Inferior parietal cortex (tissue), 1 donor: ENCODE measurements at regions not wholly inside any gene's neighbourhood (a gene's known extent, or its start where the extent isn't known, plus 50 kb on each side); places are given as distances from the start of the nearest gene placed in this dataset.
"Not testable (repeated sequence)": the region's sequence is repeated elsewhere in the genome, so short reads cannot be mapped to it uniquely, and the experiment has no call there.

Experiments
- DNase-seq: peaks from one replicate; pipeline ENCODE4 v3.0.0-alpha.2; 2016; ENCODE audit errors: extremely low spot score

DNA sequence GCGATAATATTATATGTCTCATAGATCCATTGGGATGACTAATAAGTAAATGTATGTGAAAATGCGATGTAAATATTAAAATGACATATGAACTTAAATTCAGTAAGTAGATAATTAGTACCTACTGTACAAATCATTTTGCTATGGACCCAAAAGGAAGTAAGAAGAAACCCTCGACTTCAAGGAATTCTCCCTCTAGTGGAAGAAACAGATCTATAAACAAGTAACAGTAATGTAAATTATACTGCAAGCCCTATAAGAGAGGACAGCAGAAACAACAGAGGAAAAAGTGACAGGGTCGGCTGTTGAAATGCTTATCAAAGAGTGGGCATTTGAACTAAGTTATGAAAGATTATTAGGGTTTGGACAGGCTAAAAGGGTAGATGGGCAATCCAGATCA, 320.3 kb downstream of the DMAC1 start:
- DNase-seq: no peak

DNA sequence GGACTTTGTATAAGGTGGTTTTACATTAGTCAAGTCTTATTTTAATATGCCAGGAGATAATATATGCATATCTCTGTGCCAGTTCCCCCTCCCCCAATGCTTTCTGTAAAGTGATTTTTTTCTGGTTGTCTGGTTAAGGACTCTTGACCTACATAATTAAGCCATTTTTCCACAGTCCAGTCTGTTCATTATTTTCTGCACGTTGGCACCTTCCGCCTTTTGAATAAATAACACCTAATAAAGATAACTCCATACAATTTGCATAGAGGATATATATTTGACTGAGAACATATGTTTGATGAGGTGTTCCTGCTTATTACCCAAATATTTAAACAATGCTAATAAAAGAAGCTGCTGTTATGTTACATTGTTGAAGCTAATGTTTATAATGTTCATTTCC, 320.9 kb downstream of the DMAC1 start:
- DNase-seq: no peak

DNA sequence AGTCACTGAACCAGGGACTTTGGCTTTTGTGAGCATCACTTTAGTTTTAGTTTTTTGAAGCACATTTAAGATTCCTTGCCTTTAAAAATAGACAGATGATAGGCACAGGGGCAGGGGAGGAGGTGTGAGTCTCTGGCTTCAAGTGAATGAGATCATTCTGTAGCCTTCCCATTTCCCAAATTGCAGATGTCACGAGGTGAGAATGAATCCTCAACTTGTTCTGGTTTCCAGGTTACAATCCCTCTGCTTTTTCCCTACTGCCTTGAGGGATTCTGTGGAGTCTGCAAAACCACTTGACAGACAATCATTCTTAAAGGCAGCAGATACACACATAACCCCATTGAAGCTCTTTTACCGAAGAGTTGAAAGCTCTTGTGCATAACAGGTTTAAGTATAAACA, 332.4 kb downstream of the DMAC1 start:
- DNase-seq: no peak

DNA sequence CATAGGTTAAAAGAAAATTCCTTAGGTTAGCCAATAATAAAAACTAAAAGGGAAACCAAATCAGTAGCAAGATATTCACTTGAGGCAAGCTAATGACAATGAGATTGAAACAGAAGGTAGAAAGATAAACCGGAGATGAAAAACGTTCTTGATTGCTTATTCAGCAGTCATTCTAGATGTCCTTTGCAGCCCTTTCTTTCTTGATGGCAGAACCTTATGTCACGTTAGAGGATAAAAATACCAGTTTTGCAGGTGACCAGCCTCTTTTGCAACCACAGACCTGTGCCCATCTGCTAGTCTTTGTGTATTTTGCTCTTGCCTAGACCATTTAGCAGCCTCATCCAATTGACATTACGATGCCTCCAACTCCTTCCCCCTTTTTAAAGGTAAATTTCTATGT, 337.8 kb downstream of the DMAC1 start:
- DNase-seq: no peak

DNA sequence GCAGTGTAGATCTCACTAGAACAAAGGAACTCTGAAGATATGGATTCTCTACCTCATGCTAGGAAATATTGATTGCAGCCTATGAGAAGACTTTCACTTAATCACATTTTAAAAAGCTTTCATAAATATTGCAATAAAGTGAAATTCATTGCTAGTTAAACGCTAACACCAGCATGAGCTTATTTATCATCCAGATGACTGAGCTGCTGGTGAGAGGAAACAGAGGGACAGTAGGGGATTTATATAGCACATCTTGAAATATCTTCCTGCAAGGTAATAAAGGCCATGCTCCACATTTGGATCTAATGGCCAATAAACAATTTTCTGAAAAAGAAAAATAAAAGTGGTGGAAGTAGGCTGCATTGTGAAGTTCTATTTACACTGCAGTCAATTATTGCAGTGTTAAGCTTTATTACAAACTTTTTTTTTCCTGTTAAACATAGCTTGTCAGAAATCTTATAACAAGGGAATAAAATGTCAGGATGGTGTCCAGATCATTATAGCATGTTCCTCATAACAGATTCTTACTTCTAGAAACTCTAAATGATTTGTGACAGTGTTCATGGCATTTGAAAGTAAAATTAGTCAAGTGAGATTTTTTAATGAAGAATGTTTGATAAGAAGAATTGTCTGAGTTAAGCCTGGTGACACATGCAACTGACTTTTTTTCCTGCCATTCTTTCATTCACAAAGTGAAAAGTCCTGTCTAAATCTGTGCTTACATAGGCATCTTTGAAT, 342.6 kb downstream of the DMAC1 start:
- DNase-seq: no peak

DNA sequence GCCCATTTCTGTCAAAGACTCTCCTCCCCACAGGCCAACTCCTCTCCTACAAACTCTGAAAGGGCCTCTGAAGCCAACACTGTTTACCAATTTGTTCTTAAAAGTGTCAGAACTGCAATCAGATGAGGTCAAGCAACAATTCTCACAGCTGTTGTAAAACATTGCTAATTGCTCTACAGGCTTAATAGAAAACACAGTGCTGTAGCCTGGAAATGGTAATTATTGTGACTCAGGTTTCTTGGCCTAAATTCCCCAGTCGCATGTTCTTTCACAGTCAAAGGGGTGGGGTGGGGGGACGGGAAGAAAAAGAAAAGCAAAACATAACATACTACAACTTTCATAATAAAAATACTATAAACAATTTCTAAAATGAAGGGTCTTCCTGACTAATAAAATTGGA, 343.2 kb downstream of the DMAC1 start:
- no peak for DNase-seq

DNA sequence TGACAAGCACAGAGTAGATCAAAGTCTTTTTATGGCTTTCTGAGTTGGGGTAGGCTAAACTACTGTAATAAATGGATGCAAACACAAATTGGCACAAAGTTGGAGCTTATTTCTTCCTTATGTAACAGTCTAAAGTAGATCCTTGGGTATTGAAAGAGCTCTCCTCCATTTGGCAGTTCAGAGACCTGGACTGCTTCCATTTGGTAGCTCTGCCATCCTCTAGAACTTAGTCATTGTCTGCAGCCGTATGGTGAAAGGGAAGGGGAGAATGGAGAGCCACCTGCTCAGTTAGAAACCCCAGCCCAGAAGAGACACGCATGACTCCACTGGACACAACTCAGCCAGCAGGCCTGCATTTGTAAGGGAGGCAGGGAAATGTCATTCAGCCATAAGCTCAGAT, 345.0 kb downstream of the DMAC1 start:
- DNase-seq: peak; percentile 8

DNA sequence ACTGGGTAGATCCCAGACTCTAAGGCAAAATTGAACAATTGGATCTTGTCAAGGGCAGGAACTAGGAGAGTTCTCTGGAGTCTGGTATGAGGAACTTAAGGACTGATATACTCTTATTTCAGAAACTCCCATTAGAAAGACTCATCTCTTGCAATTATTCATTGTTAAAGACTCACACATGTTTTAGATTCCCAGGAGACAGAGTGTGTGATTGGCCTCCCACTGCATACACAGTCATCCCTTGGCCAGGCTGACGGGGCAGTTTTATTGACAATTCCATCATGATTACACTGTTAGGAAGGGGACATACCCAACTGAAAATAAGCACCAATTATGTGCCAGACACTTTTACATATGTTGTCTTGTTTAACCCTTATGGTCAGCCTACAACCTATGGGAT, 347.2 kb downstream of the DMAC1 start:
- no peak for DNase-seq

DNA sequence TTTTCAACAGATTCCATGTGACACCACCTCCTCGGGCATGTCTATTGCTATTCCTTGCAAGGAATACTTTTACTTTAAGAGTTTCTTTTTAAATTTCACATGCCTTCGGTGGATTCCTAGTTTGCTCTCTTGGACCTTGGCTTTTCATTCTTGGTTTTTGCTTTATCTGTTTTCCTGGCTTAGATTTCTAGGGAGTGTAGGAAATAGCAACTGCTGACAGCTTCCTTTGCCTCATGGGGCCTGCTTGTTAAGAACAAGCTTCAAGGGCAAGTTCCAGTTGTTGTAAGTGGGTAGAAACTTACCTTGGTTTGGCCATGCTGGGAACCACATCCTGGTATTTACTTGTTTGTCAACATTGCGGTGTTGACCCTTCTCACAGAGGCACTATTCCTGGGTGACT, 348.5 kb downstream of the DMAC1 start:
- DNase-seq: no peak

DNA sequence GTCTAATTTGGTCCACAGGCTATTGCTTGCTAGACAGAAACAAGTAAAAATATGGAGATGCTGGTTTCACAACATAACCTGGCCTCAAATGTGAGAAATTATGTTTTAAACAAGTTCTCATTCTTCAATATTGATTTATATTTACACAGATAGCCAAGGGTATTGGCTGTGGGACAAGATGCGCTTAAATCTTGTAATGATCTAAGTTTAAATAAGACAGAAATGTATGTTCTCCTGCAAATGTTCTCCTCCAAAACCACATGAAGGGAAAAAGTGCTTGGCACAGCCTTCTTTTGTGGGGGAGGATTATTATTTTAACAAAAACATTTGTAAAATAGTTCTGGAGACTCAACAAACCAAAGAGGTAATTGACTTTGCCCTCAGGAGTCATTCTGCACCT, 356.0 kb downstream of the DMAC1 start:
- no peak for DNase-seq

DNA sequence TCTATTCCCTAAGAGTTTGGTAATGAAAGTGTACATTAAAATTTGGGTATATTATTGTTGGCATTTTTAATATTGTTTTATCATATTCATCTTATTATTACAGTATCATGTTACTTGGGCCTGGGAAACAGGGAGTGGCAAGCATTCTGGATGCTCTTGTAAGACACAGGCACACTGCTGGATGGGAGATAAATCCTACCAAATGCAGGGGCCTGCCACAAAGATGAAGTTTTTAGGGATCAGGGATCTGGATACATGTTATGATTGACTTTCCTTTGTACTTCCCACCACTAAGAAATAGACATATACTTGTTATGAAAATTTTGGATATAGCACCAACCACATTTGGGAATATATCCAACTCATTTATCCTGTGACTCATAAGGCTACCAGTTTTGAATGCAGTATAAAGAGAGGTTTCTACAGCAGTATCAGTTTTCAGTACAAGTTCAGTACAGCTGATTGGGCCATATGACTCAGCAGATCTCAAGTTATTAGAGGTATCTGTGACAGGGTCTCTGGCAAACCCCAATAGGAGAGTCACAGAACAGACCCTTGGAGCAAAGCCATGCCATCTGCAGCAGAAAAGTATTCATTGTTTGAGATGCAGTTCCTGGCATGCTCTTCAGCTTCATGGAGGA, 360.1 kb downstream of the DMAC1 start:
- no peak for DNase-seq

DNA sequence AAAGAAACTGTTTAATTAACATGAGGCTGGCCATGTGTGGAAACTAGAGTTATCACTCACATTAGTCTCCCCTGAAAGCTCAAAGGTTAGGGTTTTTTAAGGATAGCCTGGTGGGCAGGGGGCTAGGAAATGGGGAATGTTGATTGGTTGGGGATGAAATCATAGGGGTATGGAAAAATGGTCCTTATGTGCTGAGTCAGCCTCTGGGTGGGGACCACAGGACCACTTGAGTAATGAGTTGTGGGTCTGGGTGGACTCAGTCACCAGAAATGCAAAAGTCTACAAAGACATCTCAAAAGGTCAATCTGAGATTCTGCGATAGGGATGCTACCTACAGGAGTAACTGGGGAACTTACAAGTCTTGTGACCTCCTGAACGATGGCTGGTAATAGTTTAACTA, 362.8 kb downstream of the DMAC1 start:
- no peak for DNase-seq

DNA sequence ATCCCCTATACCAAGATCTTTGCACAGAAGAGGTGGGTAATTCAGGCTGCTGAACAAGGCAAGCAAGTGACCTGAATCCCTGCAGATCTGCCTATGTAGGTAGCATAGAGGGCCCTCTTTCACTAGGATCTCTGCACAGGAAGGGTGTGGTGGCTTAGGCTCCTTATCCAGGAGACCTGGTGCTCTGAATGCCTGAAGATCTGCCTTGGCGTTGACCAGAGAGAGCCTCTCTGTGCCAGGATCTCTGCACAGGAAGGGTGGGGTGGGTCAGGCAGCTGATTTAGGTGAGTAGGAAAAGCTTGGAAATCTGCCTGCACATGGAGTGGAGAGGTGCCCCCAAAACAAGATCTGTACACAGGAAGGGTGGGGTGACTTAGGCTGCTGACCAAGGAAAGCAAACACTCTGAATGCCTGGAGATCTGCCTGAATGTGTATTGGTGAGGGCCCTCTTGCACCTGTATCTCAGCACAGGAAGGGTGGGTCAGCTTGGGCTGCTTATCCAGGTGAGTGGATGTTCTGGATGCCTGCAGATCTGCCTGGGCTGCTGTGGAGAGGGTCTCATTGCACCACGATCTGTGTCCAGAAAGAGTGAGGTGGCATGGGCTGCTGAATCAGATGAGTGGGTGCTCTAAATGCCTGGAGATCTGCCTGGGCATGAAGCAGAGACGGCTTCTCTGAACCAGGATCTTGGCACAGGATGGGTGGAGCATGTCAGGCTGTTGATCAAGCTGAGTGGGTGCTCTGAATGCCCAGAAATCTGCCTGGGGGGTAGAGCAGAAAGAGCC, 365.9 kb downstream of the DMAC1 start:
- DNase-seq: no peak

DNA sequence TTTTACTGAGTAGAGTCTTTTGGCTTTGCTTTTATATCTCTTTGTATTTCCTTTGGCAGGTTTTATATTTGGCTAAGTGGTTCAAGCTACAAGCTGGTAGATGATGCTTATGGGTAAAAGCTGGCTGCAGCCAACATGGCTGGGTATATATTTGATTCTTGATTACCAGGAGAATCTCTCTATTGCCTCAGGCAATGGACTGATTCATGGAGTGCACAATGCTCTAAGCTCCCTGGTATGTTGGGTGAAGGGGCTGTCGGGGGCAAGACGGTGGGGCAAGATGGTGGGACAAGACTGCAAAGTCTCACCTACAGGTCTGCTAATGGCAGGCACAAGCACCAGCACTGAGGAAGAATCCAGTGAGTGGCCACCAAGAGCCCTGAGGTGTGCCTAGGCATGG, 366.6 kb downstream of the DMAC1 start:
- DNase-seq: no peak

DNA sequence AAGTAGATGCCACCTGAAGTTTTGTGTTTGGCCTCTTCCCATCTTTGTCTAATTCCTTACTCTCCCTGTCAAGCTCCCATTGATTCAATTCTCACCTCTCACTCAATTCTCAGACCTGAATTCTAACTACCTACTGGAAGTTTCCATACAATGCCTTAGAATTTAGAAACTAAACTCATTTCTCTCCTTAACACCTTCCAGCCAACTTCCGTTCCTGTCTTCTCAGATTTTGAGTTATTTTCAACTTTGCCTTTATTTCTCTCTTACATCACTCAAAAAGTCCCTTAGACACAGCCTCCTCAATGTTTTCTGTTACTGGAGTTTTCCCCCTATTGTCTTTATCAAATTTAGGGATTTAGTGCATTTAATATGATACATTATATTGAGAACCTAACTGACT, 382.2 kb downstream of the DMAC1 start:
- not testable (repeated sequence) for DNase-seq

DNA sequence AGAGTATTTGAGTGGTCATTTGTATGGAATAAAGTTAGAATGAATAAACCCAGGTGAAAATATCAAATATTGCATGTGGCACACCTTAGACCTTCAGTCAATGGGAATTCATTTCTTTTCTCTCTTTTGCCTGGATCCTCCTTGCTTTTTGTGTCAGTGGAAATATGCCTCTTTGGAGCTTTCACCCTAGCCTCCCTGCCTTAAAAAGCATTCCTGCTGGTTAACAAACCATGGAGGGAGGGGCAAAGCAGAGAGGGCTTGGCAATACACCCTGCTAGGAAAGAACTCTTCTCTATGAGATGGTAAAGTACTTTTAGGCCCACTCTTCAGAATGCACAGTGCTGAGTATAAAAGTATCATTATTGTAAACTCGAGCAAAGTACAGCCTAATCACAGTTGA, 383.7 kb downstream of the DMAC1 start:
- no peak for DNase-seq

DNA sequence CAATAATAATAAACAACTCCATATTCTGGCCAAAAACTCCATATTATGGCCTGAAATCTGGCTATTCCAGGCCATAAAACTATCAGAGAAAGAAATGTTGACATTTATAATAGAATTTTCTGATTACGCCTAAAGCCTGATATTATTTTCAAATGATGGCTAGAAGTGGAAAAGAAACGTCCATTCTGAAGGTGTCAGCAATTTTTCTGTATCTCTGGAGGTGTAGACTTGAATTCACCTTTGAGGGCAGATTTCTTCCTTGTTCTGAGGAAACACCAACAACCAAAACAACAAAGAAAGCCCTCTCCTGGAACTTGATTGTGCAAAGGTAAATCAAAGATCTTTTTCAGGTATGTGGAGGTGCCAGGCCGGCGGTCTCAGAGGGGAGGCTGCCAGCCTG, 390.7 kb downstream of the DMAC1 start:
- no peak for DNase-seq

DNA sequence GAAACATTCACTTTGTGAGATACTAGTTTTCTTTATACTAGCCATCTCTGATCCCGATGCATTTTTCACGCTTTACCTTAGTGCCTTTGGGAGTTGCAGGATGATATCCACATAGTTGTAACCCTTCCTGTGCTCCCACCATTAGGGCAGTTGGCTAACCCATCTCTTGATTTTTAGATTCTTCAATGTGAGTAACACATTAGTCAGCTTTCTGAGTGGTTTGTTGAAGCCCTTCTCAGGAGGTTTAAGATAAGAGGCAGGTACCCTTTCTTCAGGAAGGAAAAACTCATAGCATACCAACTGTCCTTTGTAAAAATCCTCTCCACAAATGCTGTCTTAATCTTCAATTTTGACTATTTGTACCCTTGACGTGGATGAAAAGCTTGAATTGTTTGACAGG, 392.3 kb downstream of the DMAC1 start:
- DNase-seq: no peak

DNA sequence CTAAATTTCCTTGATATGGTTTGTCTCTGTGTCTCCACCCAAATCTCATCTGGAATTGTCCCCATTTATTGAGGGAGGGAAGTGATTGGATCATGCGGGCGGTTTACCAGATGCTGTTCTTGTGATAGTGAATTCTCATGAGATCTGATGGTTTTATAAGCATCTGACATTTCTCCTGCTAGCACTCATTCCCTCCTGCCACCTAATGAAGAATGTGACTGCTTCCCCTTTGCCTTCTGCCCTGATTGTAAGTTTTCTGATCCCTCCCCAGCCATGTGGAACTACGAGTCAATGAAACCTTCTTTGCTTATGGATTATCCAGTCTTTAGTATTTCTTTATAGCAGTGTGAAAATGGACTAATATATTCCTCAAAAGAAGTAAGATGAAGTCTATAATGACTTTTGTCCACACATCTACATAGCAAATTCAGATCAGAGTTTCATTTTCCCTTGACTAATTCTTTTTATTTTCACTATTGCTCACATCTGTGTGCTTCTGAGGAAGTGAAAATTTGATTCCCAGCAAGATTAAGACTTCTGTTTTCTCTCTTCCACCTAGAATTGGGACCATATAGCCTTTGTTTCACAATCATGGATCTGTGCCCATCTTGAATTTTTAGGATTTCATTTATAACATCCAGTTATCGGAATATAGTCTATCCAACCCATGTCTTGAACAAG, 393.5 kb downstream of the DMAC1 start:
- DNase-seq: no peak

DNA sequence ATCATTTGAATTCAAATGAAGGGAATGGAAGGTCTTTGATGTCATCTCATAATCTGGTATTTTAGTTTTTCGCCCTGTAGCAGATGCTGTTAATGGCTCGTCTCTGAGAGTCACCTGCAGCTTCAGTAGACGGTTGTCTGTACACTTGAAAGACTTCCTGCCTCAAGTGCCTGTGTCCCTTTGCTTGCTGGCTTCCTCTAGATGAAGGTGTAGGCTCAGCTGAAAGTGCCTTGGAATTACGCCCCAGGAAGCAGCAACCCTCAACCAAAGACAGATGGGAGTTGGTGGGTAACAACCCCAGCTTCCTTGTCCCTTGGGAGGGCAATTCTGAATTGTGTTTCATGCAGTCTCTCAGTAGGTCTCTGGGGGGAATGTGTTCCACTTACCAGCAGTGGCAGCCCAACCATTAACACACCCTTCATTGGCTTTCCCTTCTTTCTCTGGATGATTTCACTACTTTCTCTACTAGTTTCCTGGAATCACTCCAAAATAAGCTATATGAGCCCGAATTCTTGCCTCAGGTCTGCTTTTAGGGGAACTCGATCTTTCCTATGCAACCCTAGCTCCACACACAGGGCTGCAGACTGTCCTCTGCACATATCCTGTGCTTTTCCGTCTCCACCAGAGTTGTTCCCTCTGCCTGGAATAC, 395.6 kb downstream of the DMAC1 start:
- DNase-seq: no peak

DNA sequence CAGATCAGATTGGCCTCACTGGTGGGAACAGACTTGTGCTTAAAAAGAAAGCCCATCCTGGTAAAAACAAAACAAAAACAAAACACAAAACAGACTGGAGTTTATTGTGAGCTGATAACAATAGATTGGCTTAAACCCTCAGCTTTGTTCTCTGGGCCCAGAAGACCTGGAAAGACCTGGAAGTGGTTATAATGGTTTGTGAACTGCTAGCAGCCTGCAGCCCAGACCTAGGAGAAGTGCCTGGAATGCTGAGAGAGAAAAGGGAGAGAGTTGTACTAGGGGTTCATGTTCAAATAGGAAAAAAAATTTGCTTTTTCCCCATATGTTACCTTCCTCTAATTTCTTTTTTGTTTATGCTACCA, 396.6 kb downstream of the DMAC1 start:
- DNase-seq: no peak
